SK-N-SH (cell line): ENCODE measurements at regions not wholly inside any gene's neighbourhood (a gene's known extent, or its start where the extent isn't known, plus 50 kb on each side); places are given as distances from the start of the nearest gene placed in this dataset.

ENCODE experiments used
- CTCF ChIA-PET: fragments of 300-600, 350-600 bp; formaldehyde crosslinking; extraction: SDS; loops from one replicate; lab custom pipeline; 2021; lab: Yijun Ruan, JAX
- POLR2A ChIA-PET: fragments of 350-600 bp; sonication (Branson Sonifier 250); formaldehyde crosslinking; extraction: SDS; loops from one replicate; lab custom pipeline; 2020; ENCODE audit warnings: antibody characterized with exemption, inconsistent platforms; lab: Yijun Ruan, JAX
- DNase-seq: peaks from one replicate; pipeline ENCODE4 v3.0.0; 2012
- H2AFZ ChIP-seq: fragments of 200-600 bp; sonication (generic); 2 replicates; pipeline ENCODE4 v1.8.1; 2016; ENCODE audit warnings: antibody characterized with exemption, mild to moderate bottlenecking, low read depth
- H3F3A ChIP-seq: fragments of 200-600 bp; sonication (generic); replicated peaks from 2 replicates; pipeline ENCODE3; 2016; ENCODE audit warnings: antibody characterized with exemption, mild to moderate bottlenecking; ENCODE audit not compliant: insufficient read depth
- H3K27ac ChIP-seq, 2 experiments: fragments of 200-500 bp in 1 of 2; fragments of 200-600 bp in 1 of 2; sonication (Bioruptor generic) in 1 of 2; sonication (generic), shearing (Covaris generic) in 1 of 2; 2 replicates each; pipeline versions ENCODE4 v1.5.1 to v1.6.1; 2014 to 2016; ENCODE audit warnings: low read depth in 2 of 2, inconsistent platforms in 1 of 2, low read length in 1 of 2, mild to moderate bottlenecking in 1 of 2, mixed read lengths in 1 of 2
- H3K27me3 ChIP-seq: fragments of 200-600 bp; sonication (generic), shearing (Covaris generic); 2 replicates; pipeline ENCODE4 v1.6.1; 2016; ENCODE audit warnings: mixed run types; ENCODE audit not compliant: insufficient read depth
- H3K36me3 ChIP-seq, 2 experiments: fragments of 200-500 bp in 1 of 2; fragments of 200-600 bp in 1 of 2; sonication (Bioruptor generic) in 1 of 2; sonication (generic) in 1 of 2; replicated peaks in 1 of 2; 2 replicates each; pipeline versions ENCODE3 to v1.5.1; 2014 to 2016; ENCODE audit warnings: low read length in 1 of 2, mild to moderate bottlenecking in 1 of 2; ENCODE audit not compliant: insufficient read depth in 2 of 2, control insufficient read depth in 1 of 2
- H3K4me1 ChIP-seq, 2 experiments: fragments of 200-500 bp in 1 of 2; fragments of 200-600 bp in 1 of 2; sonication (Bioruptor generic) in 1 of 2; sonication (generic), shearing (Covaris generic) in 1 of 2; 2 replicates each; pipeline versions ENCODE4 v1.5.1 to v1.6.1; 2014 to 2016; ENCODE audit warnings: low read depth in 1 of 2, low read length in 1 of 2, mixed run types in 1 of 2; ENCODE audit not compliant: insufficient read depth in 2 of 2, control insufficient read depth in 1 of 2
- H3K4me2 ChIP-seq: fragments of 200-600 bp; sonication (generic), shearing (Covaris generic); 2 replicates; pipeline ENCODE4 v1.6.1; 2017; ENCODE audit warnings: mixed run types
- H3K4me3 ChIP-seq, 2 experiments: fragments of 200-500 bp in 1 of 2; fragments of 200-600 bp in 1 of 2; sonication (Bioruptor generic) in 1 of 2; sonication (generic), shearing (Covaris generic) in 1 of 2; 2 replicates each; pipeline versions ENCODE4 v1.5.1 to v1.8.1; 2014 to 2016; ENCODE audit warnings: low read depth in 2 of 2, inconsistent platforms in 1 of 2, low read length in 1 of 2, mild to moderate bottlenecking in 1 of 2, mixed read lengths in 1 of 2, moderate library complexity in 1 of 2
- H3K79me2 ChIP-seq: fragments of 200-600 bp; sonication (generic); 2 replicates; pipeline ENCODE4 v1.8.1; 2017; ENCODE audit warnings: mild to moderate bottlenecking; ENCODE audit not compliant: insufficient read depth
- H3K9ac ChIP-seq: fragments of 200-600 bp; sonication (generic); 2 replicates; pipeline ENCODE4 v1.6.1; 2017; ENCODE audit warnings: mixed run types
- H3K9me2 ChIP-seq: fragments of 200-600 bp; sonication (generic); 2 replicates; pipeline ENCODE4 v1.6.1; 2017; ENCODE audit warnings: mixed run types
- H3K9me3 ChIP-seq: fragments of 200-600 bp; sonication (generic); 2 replicates; pipeline ENCODE4 v1.6.1; 2017; ENCODE audit warnings: mixed run types, mild to moderate bottlenecking, moderate library complexity
- H4K20me1 ChIP-seq: fragments of 200-600 bp; sonication (generic); 2 replicates; pipeline ENCODE4 v1.6.1; 2017; ENCODE audit warnings: mild to moderate bottlenecking, mixed run types; ENCODE audit not compliant: insufficient read depth
- CHD2 ChIP-seq: fragments of 150-350 bp; IDR thresholded peaks from 2 replicates; pipeline ENCODE4 v1.6.1; 2018; ENCODE audit warnings: low read length; ENCODE audit not compliant: partially characterized antibody
- EP300 ChIP-seq, 2 experiments: IDR thresholded peaks; 2 replicates each; pipeline versions ENCODE4 v1.4.0 to v1.6.1; 2012; ENCODE audit warnings: borderline replicate concordance in 1 of 2, low read depth in 1 of 2, low read length in 1 of 2
- EZH2phosphoT487 ChIP-seq: fragments of 200-600 bp; sonication (generic); IDR thresholded peaks from 2 replicates; pipeline ENCODE4 v1.6.1; 2017; ENCODE audit warnings: low read depth, mixed run types, mild to moderate bottlenecking, antibody characterized with exemption, moderate library complexity, borderline replicate concordance
- FOSL2 ChIP-seq: IDR thresholded peaks from 2 replicates; pipeline ENCODE4 v1.4.0; 2012; ENCODE audit warnings: low read depth, mild to moderate bottlenecking, moderate library complexity, borderline replicate concordance
- FOXJ3 ChIP-seq: sonication (generic); formaldehyde crosslinking; IDR thresholded peaks from 2 replicates; pipeline ENCODE4 v1.5.1; 2020; ENCODE audit warnings: mild to moderate bottlenecking, missing genetic modification reagents
- GATA2 ChIP-seq: sonication (generic); formaldehyde crosslinking; IDR thresholded peaks from 2 replicates; pipeline ENCODE4 v1.5.0; 2020; ENCODE audit warnings: mild to moderate bottlenecking, missing genetic modification reagents
- JUND ChIP-seq: IDR thresholded peaks from 2 replicates; pipeline ENCODE4 v1.4.0; 2012
- MXI1 ChIP-seq: IDR thresholded peaks from 2 replicates; pipeline ENCODE4 v1.6.1; 2012; ENCODE audit warnings: mild to moderate bottlenecking, low read depth, low read length, improper control_type of control experiment
- NRF1 ChIP-seq: IDR thresholded peaks from 2 replicates; pipeline ENCODE4 v1.6.1; 2012; ENCODE audit warnings: low read depth, mild to moderate bottlenecking, low read length
- PBX3 ChIP-seq: IDR thresholded peaks from 2 replicates; pipeline ENCODE4; 2012
- RAD21 ChIP-seq: IDR thresholded peaks from 2 replicates; pipeline ENCODE4 v1.6.1; 2012; ENCODE audit warnings: mild to moderate bottlenecking, low read length
- REST ChIP-seq: IDR thresholded peaks from 2 replicates; pipeline ENCODE4 v1.6.1; 2012; ENCODE audit warnings: mild to moderate bottlenecking, low read depth, low read length, moderate library complexity
- RXRA ChIP-seq: IDR thresholded peaks from 2 replicates; pipeline ENCODE4 v1.4.0; 2012; ENCODE audit warnings: low read depth, mild to moderate bottlenecking, borderline replicate concordance
- SIN3A ChIP-seq: IDR thresholded peaks from 2 replicates; pipeline ENCODE4 v1.6.1; 2012; ENCODE audit warnings: low read depth, mild to moderate bottlenecking, low read length, moderate library complexity, borderline replicate concordance
- SMC3 ChIP-seq: IDR thresholded peaks from 2 replicates; pipeline ENCODE4 v1.6.1; 2012; ENCODE audit warnings: low read depth, low read length, improper control_type of control experiment
- TAF1 ChIP-seq: IDR thresholded peaks from 2 replicates; pipeline ENCODE4 v1.6.1; 2012; ENCODE audit warnings: low read depth, mild to moderate bottlenecking, low read length, moderate library complexity, borderline replicate concordance
- TCF12 ChIP-seq: IDR thresholded peaks from 2 replicates; pipeline ENCODE4 v1.4.0; 2012
- TEAD4 ChIP-seq: IDR thresholded peaks from 2 replicates; pipeline ENCODE4 v1.4.0; 2012; ENCODE audit warnings: mild to moderate bottlenecking, borderline replicate concordance; ENCODE audit not compliant: insufficient read depth
- YY1 ChIP-seq: IDR thresholded peaks from 2 replicates; pipeline ENCODE4 v1.4.0; 2012; ENCODE audit warnings: low read depth, mild to moderate bottlenecking
- ZBTB33 ChIP-seq: IDR thresholded peaks from 2 replicates; pipeline ENCODE4 v1.4.0; 2012; ENCODE audit warnings: low read depth, borderline replicate concordance
- WGBS: methylation state at CpG from one replicate; pipeline ENCODE4 v1.1.6; 2017; ENCODE audit warnings: low lambda C conversion rate; 5-methylcytosine and 5-hydroxymethylcytosine counted together

- Histone ChIP-seq H3K9ac (no peak overlapping the region), H3K9me3 (no peaks in the 10 kb centered on the region), H2AFZ (no peak overlapping the region), H3K36me3 (no peaks in the 10 kb centered on the region), H3K9me2 (no peaks in the 10 kb centered on the region), H3K4me2 (no peak overlapping the region), H4K20me1 (no peaks in the 10 kb centered on the region), H3K27me3 (no peaks in the 10 kb centered on the region), H3K4me3 (no peak overlapping the region), H3F3A (no peaks in the 10 kb centered on the region), H3K27ac (no peak overlapping the region), H3K4me1 (peaks cover 0 to 3% of the 10 kb centered on the region in 2 experiments; a peak in 1 of 4 replicates), H3K79me2 (no peaks in the 10 kb centered on the region)
- ChIA-PET POLR2A (no interaction called here), CTCF (interaction anchor here (0.7 to 1.2 kb wide), 3 partner anchors 17 to 1082 kb away, joined by 3 read pairs; no protein-coding TSS in a partner anchor)
- no peak for DNase-seq
- WGBS, result 100% methylated on average over 1 of the region's 1 CpG
- TF ChIP-seq PBX3 (no peak), NRF1 (no peak), REST (no peak), MXI1 (no peak), JUND (no peak), EZH2phosphoT487 (no peak), FOXJ3 (CRISPR knock-in tag) (no peak), FOSL2 (no peak), SMC3 (no peak), RXRA (no peak), YY1 (no peak), RAD21 (no peak)
Measured at GRCh38 chr10:33556103-33556502, 221.6 kb upstream of the NRP1 start.

- CTCF ChIA-PET, result no interaction called here
- H3F3A ChIP-seq, result no peaks in the 10 kb centered on the region
- DNase-seq, result no peak
- no peaks in the 10 kb centered on the region for H4K20me1 ChIP-seq
- H3K36me3 ChIP-seq, result no peaks in the 10 kb centered on the region
- no peaks in the 10 kb centered on the region for H3K9me3 ChIP-seq
- no peak overlapping the region for H3K27ac ChIP-seq
- TF ChIP-seq TAF1 (no peak), EP300 (IDR thresholded peaks at IDR 0.05; ENCODE audit: borderline replicate concordance in 1 of 2, low read depth in 1 of 2, low read length in 1 of 2) (no peak), EZH2phosphoT487 (no peak), FOXJ3 (CRISPR knock-in tag) (no peak), TCF12 (no peak), RXRA (no peak), SIN3A (no peak), GATA2 (no peak), CHD2 (no peak), FOSL2 (no peak), TEAD4 (no peak), ZBTB33 (no peak)
- no peak overlapping the region for H3K9ac ChIP-seq
- H3K4me2 ChIP-seq, result no peak overlapping the region
- no peaks in the 10 kb centered on the region for H3K79me2 ChIP-seq
- POLR2A ChIA-PET, result no interaction called here
- no peaks in the 10 kb centered on the region for H3K9me2 ChIP-seq
- 87% methylated on average over 11 of the region's 11 CpGs for WGBS
- H3K4me3 ChIP-seq, result no peak overlapping the region
- H3K4me1 ChIP-seq, result peaks cover 0 to 1% of the 10 kb centered on the region in 2 experiments; a peak in 1 of 4 replicates
- no peak overlapping the region for H2AFZ ChIP-seq
- H3K27me3 ChIP-seq, result no peaks in the 10 kb centered on the region
Measured at GRCh38 chr10:33553748-33554571, 219.5 kb upstream of the NRP1 start.
